Activated naive CD4-positive, alpha-beta T cell (primary cell): ENCODE measurements at regions not wholly inside any gene's neighbourhood (a gene's known extent, or its start where the extent isn't known, plus 50 kb on each side); places are given as distances from the start of the nearest gene placed in this dataset.

ENCODE experiments used
- DNase-seq, 4 experiments: peaks; one replicate each; lab custom pipeline; 2025; lab: John Stamatoyannopoulos, UW

DNA sequence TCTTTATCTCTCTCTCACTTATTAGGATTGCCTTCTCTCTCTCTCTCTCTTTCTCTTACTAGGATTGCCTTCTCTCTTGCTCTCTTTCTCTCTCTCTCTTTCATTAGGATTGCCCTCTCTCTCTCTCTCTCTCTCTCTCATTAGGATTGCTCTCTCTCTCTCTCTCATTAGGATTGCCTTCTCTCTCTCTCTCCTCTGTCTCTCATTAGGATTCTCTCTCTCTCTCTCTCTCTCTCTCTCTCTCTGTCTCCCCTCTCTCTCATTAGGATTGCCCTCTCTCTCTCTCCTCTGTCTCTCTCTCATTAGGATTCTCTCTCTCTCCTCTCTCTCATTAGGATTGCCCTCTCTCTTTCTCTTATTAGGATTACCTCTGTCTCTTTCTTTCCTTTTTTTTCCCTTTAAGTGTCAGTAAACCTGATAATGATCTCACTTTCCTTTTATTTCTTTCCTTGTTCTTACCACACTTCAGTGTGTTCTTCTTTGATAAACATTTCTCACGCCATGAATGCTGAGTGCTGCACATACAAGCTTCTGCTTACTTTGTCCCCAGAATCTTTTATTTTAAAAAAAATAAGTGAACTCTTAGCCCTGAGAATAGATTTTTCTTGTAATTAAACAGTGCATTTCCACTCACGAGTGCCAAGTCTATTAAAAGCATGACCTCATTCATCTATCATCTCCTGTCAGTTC is 243.4 kb upstream of the TBC1D5 start:
- no peak for DNase-seq

DNA sequence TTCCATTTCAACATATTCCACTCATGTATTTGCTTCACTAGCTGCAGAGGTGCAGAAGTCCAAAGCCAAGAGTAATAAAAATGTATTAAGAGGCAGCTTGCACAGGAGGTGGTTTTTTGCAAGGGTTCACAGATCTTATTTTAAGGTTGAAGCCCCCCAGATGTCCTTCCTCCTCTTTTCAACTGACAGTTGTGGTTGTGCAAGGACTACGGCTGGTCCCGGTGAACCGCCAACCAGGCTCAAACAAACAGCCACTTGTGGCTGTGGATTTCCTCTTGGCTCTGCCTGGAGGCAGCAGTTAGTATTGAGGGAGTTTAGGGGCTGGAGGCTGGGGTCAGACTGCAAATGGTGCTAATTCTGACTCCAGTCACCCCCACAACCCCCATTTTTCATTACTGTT is 240.7 kb upstream of the TBC1D5 start:
- DNase-seq = no peak

DNA sequence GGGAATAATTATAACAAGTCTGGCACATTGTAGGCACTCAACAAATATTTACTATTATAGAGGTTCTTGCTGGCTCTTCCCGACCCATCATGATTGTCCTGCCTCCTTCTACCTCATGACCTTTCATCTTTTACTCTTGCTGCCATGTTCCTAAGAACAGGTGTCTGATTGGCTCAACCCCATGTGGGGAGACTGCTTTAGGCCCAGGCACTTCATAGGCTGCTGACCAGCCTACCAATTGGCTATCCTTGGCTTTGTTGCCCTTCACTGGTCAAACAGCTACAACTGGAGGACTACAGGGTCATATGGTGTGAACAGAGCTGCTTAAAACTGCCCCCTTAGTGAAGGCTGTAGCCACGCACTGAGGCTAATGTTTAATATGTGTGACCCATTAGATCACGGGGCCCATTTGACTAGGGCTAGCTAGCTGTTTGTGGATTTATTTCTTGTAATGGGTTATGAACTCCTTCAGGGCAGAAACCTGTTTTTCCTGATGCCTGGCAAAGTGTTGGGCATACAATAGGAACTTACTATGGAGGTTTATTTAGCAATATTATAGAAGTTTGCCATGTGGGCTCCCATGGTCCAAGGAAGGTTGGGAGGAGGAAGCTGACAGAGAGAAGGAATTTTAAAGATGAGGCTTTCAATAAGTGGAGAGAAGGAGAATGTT is 239.9 kb upstream of the TBC1D5 start:
- DNase-seq = no peak

DNA sequence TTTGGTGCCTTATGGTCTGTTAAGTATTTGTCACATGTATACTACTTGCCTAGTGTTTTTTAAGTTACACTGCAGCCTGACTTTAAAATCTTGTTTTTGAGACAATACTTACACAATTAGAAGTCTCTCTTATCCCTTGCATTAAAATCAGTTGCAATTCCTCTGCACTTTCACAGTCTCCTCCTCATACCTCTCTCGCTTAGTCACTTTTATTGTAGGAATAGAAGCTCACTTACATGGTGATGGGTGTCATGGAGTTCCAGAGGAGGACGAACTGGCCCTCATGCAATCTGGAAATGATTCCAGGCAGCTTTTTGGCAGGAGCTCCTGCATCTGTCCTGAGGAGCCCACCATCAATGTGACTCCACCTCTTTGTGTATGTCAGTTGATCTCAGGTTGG is 238.4 kb upstream of the TBC1D5 start:
- DNase-seq = no peak

DNA sequence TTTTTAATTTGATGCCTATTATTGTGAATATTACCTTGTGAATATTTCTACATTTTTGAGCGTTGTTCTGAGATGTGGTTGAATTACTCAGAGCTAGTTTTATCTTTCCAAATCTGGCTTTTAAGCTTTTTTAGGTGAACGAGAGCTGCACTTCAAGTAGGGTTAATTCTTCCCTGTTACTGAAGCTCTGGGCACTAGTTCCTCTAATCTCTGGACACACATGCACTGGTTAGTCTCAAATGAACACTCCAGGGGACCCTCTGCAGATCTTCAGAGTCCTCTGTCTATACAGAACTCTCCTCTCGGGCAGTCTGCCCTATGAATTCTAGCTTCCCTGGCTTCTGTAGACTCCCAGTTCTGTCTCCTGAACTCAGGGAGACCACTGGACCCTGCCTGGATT is 237.5 kb upstream of the TBC1D5 start:
- DNase-seq = no peak

DNA sequence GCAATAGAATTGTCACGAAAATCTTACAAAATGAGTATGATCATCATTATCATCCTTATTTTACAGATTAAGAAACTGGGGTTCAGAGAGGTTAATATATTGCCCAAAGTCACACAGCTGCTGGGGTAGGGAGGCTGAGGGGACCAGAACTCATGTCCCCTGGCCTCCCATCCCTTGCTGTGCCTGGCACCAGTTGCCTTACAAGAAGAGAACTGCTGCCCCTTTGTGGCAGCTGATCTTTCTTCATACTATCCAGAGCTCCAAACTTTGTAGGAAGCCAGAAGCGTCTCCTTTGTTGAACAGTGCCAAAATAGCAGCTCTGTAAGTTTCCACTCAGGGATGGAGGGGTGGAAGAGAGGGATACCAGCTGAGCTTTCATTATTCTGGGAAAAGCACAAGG is 236.8 kb upstream of the TBC1D5 start:
- no peak for DNase-seq

DNA sequence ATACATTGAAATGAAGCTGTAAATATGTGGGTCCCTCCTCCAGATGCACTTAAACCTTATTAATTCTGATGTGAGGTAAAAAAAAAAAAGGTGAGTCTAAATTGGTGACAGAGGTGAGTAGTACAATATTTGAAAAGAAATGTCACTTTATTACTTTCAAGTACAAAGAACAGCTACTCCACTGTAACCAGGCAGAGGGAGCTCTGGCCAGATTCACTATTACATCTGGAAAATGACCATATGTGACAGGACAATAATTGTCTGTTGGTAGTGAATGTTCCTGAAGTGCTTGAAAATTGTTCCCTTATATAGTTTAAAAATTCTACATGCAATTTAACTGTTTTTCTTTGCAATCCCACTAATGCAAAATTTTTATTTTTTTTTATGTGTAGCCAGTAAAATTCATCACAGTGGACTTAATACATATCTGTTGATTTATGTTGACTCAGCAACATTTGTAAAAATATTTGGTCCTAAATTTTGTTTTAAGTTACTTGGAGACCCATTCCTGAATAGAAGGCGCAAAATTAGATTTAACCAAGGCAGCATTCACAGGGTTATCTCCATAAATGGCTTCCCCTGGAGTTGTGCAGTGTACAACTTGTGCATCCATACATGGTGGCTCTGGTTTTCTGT is 231.9 kb upstream of the TBC1D5 start:
- no peak for DNase-seq

DNA sequence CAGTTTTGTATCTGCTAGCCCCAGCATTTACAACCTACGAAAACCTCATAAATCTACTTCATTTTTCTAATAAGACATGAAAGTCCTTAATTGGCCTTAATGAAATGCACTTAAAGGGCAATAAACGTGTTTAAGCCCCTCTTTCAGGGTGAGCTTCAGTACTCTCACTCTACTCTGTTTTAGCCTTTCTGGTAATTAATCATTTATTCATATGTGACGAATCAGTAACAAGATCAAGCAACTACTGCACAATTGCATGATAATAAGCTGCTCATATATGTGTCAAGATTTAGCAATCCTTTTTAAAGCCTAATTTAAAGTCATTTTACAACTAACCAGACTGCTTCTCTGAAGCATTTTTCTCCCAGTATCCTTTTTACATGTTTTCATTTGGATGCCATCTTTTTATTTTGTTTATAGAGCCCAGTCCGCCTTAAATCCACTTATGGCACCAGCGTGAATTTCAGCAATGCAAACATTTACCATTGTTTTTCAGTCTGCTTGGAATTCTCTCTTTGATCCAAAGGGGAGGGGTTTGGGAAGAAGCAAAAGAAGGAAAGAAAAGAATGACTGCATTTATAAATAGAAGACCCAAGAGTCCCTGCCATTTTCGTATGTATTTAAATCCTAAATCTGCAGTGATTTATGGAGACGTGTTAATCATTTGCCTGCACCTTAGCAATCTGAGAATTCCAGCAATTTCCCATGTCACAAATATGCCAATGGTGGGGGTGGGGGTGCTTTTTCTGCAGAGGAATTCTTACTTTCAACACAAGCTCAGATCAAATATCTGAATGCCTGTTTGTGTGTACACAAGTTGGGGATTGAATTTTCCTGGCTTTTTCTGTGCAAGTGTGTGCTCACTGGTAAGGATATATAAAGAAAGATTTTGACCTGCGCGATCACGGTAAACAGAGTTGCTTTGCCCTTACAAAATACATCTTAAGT is 230.8 kb upstream of the TBC1D5 start:
- DNase-seq = no peak

DNA sequence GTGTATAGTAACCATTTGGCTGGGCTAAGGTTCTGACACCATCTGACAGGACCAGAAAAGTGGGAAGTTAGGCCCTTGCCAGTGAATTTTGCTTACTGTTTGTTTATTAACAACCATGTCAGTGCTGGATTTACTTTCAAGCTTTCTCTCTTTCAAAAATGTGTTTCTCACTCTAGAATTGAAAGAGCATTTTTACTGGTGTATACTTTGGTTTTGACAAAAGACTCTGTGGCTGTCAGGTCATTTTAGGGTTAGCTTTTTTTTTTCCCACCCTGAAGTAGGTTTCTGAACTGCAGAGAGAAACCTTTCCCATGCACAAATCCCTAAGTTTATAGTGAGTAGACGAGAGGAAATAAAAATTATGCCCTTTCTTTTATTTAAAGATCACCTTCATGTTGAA is 230.0 kb upstream of the TBC1D5 start:
- DNase-seq = no peak

DNA sequence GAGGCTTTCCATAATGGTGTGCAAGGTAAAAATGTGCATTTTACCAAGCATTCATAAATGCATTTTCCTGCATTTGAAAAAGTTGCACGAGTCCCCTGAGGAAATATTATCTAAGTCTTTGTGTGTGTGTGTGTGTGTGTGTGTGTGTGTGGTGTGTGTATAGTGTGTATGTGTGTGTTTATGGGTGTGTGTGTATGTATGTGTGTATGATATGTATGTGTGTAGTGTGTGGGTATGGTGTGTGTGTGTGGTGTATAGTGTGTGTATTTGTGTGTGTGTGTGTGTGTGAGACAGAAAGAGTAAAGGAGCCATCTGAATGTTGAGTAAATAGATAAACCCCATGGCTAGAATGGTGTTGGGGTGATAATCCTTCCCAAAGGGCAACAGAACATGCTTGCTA is 229.6 kb upstream of the TBC1D5 start:
- no peak for DNase-seq

DNA sequence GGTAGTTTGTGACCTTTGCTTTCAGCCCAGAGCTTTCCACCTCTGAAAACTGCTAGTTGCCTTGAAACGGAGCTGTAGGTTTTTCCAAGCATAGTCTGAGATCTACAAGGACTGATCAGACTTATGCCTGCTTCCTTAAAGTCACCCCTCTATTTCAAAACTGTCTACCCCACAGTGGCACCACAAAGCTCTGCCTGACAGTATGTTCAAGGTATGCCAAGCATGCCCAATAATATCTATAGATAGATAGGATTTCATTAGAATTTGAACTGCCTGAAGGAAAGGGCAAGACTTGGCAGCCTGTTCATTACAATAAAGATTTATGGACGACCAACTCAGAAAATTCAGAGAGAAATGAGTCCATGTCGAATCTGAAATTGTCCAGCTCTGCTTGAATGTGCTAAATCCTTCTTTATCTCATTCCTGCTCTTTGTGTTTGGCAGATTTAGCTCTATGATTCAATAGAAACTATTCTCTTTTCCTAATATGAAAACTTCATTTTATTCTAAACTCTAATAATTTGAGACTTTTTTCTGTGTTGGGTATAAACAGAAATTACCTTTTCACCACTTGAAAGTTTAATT is 227.6 kb upstream of the TBC1D5 start:
- DNase-seq = no peak

DNA sequence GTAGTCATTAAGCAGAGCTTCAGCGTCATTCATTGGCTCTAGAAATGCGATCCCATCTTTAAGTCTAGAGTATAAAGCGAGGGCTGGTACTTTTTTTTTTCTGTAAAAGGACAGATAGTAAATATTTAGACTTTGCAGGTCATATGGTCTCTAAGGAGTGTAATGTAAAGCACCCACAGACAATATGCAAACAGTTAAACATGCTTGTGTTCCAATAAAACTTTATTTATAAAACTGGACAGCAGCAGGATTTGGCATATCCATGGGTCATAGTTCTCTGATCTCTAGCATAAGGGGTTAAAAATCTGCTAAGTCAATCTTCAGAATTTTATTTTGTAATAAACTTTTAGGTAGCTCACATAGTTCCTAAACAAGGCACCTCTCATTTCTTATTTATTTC is 226.8 kb upstream of the TBC1D5 start:
- DNase-seq = no peak

DNA sequence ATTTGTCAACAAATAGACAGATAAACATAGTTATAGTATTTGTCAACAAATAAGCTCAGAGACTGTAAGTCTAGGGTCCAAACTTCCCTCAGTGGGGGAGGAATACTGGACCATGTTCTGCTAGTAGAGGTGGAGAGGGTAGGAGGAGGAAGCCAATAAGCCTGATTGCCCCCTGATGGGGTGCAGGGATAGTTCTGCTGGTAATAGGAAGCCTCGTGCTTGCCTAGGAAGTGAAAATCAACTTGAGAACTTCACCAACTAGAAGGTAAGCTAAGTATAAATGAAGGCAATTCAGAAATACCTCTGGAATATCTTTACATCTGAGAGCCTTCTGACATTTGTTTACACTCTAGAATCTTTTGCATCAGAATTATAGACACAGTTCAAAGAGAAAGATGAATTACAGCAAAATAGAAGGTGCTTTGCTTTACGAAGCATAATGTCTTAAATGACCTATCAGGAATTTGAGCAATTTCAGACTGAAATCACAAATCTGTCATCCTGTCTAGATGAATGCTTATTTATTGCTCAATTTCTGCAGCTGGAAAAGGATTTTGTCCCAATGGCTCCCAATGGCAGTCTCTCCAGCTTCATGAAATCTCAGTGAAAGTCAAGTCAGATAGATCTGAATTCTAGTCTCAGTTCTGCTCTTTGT is 225.6 kb upstream of the TBC1D5 start:
- no peak for DNase-seq

DNA sequence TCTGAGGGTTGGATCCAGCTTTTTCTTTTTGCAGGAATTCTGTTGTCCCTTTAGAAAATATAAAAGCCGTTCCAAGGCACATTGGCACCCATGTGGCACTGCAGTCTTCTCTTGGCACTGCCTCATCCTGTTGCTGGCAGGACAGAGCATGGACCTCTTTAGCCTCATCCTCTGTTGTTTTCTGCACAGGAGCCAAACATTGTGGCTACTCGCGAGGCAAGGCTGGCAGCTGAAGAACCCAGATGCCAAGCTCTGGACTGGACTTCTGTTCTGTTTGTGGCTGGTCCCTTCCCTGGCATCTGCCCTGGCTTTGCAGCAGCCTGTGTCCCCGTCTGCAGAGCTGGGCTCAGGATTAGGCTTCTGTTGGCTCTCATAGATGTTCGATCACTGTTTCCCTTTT is 224.7 kb upstream of the TBC1D5 start:
- DNase-seq = no peak

DNA sequence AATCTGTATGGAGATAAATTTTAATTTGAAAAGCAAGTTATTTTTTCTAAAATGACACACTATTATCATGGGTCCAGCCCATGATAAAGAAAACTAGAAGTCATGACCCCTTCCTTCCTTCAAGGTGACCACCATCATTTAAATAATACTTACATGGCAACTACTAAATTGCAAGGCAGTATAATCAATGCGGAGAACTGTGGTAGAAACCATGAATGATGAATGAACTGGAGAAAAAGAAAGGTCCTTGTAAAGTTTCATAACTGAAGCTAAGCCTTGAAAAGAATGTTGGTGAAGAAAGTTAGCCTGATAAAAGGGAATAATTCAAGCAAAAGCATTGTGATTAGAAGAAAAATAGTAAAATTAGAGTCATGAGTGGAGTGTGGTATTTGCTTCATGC is 222.9 kb upstream of the TBC1D5 start:
- no peak for DNase-seq

DNA sequence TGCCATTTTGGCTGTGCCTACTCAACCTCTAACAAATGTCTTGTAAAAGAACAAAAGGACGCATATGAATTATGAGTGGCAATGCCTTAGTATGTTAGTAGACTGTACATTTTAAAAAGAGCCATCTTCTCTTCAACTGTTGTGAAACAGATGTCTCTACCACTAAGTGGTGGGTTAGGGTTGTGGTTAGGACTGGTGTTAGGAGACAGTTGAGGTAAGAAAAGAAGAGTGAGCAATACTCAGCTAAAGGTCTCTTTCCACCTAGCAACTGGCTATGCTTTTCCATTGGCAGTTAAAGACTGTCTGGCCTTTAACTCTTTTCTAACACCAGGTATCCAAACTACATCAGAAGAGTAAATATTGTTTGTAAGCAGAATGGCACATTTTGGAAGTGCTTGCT is 221.7 kb upstream of the TBC1D5 start:
- no peak for DNase-seq

DNA sequence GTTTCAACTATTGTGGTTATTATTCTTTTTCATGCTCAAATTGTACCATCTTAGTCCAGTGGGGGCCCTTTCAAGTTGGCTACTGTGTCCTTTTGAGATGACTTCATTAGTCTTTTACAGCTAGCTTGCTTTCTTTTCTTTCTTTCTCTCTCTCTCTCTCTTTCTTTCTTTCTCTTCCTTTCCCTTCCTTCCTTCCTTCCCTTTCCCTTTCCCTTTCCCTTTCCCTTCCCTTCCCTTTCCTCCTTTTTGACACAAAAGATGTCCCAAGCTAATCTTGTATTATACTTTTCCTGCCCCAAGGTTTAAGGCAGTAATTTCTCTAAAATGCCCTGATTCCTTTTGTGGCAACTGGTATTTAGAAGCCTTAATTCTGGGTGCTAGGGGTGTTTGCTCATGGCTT is 213.0 kb upstream of the TBC1D5 start:
- no peak for DNase-seq

DNA sequence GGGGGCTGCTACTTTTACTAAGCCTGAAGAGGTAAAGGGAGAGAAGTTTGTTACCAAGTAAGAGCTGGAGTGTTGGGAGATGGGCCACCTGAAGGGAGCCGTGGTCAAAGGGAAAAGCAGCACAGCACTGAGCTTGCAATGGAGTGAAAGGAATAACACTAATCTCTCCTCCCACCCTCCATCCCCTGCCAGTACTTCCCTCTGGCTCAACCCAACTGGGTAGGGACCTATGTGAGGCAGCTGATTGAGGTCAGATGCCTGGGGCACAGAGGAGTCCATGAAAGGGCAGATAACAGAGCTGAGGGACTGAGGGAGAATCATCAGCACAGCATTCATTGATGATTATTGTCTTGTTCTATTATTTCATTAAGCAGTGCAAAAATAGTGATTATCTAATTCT is 212.4 kb upstream of the TBC1D5 start:
- DNase-seq = no peak

DNA sequence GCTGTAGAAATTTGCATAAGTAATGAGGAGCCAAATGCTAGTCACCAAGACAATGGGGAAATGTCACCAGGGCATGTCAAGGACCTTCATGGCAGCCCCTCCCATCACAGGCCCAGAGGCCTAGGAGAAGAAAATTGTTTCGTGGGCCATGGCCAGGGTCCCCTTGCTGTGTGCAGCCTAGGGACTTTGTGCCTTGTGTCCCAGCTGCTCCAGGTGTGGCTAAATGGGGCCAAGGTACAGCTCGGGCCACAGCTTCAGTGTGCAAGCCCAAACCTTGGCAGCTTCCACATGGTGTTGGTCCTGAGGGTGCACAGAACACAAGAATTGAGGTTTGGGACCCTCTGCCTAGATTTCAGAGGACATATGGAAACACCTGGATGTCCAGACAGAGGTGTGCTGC is 208.8 kb upstream of the TBC1D5 start:
- DNase-seq = no peak

DNA sequence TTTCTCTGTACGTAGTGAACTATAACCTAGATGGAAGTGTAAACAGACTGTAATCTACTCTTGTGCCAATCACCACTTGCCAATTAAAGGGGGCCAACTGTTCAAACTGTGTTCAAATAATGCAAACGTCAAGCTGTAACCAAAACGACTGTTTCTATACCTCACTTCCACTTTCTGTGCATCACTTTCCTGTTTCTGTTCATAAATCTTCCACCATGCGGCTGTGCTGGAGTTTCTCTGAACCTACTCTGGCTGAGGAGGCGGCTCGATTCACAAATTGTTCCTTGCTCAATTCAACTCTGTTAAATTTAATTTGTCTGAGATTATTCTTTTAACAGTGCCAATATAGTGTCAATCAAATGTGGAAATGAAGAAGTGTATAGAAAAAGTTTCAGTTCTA is 206.7 kb upstream of the TBC1D5 start:
- DNase-seq = no peak

DNA sequence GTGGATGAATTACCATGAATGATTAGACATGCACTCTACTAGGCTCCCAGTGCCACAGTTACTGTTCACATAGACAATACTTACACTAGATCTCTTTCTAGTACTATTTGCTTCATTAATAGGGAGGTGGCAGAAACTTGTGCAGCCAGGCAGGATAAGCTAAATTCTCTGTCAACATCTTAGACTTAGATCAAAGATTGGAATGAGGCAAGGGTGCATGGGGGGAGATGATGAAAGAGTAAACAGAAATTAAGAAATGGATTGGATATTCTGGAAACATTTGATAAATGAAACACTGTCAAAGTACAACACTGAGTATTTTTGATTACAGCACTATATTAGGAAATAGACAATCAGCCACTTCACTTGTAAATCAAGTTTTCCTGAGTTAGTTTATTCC is 205.4 kb upstream of the TBC1D5 start:
- no peak for DNase-seq

DNA sequence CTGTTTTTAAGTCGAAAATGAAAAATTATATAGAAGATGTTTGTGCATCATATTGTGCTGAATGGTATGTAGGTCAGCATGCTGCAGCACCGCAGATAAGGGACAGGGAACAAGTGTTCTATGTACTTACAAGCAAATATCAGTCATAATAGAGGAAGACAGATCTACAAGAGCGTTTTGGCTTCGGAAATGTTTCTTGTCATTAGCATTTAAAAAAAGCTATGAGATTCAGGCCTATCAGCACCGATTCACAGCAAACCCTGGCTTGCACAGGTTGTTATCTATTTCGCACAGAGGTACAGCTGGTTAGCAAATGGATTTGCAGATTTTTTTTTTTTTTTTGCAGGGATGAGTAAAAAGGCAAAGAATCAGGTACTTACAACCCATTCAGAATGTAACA is 204.2 kb upstream of the TBC1D5 start:
- no peak for DNase-seq
